Choroid plexus epithelial cell (primary cell): ENCODE measurements at regions not wholly inside any gene's neighbourhood (a gene's known extent, or its start where the extent isn't known, plus 50 kb on each side); places are given as distances from the start of the nearest gene placed in this dataset.

ENCODE experiments used
- DNase-seq: peaks from one replicate; pipeline ENCODE4 v3.0.0-alpha.2; 2010; ENCODE audit warnings: low read depth
- H3K4me3 ChIP-seq: 2 replicates; pipeline ENCODE4 v1.5.1; 2011; ENCODE audit warnings: low read depth, mild to moderate bottlenecking, control low read depth, low read length, moderate library complexity
- TF ChIP-seq, protein P1 (sequence below): conservative IDR thresholded peaks from 2 replicates; pipeline ENCODE4 v1.5.1; 2011; ENCODE audit warnings: low read depth, mild to moderate bottlenecking, control low read depth, inconsistent platforms, low read length, moderate library complexity

DNA sequence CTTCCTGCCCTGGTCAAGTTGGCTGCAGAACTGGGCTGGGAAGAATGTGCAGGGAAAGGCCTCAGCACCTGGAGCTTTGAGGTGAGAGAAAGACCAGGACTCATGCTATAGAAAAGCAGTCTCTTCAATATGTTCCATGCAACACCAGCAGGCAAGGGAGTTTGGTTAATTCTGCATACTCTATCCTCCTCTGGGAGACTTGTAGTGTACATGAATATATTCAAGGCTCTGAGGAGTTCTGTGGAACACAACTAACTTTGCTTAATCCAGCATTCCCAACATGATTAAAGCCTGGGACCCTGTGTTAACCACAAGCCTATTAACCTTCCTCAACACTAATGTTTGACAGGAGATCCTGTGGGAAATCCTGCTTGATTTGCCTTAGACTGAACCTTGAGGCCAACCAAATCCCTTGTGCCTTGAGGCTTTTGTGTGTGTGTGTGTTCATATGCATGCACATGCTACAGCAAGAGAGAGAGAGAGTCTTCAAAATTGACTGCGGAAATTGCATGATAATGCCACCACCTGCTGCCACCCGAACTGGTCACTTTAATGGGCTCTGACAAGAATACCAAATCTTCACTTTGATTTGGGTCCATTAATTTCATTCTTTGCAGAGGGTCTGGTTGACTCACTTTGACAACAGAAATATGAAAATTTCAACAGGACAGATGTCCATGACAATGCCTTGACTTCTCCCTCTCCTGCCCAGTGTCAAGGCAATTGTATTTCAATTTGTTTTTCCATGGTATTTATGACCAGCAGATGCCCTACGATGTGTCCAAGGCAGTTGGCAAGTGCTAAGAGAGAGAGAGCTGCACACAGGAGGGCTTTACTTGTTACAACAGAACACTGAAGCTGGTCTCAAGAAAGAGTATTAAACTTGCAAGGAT lies 238.2 kb upstream of the ZBED5 start:
- TF ChIP-seq, protein P1, sequence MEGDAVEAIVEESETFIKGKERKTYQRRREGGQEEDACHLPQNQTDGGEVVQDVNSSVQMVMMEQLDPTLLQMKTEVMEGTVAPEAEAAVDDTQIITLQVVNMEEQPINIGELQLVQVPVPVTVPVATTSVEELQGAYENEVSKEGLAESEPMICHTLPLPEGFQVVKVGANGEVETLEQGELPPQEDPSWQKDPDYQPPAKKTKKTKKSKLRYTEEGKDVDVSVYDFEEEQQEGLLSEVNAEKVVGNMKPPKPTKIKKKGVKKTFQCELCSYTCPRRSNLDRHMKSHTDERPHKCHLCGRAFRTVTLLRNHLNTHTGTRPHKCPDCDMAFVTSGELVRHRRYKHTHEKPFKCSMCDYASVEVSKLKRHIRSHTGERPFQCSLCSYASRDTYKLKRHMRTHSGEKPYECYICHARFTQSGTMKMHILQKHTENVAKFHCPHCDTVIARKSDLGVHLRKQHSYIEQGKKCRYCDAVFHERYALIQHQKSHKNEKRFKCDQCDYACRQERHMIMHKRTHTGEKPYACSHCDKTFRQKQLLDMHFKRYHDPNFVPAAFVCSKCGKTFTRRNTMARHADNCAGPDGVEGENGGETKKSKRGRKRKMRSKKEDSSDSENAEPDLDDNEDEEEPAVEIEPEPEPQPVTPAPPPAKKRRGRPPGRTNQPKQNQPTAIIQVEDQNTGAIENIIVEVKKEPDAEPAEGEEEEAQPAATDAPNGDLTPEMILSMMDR, result no peak

GRCh38 chr11:11090495-11090894 lies 232.6 kb upstream of the ZBED5 start:
- no peak overlapping the region for H3K4me3 ChIP-seq
- DNase-seq, result no peak
- TF ChIP-seq, protein P1, result no peak

More for the DNA sequence above, 238.2 kb upstream of the ZBED5 start:
- DNase-seq, result no peak
- H3K4me3 ChIP-seq, result no peak overlapping the region

- TF ChIP-seq, protein P1, result no peak
- no peak overlapping the region for H3K4me3 ChIP-seq
- no peak for DNase-seq
These were observed 232.0 kb upstream of the ZBED5 start for GRCh38 chr11:11089805-11090204.

GRCh38 chr11:11086979-11087378 lies 229.1 kb upstream of the ZBED5 start:
- no peak overlapping the region for H3K4me3 ChIP-seq
- no peak for DNase-seq
- TF ChIP-seq, protein P1, result no peak

DNA sequence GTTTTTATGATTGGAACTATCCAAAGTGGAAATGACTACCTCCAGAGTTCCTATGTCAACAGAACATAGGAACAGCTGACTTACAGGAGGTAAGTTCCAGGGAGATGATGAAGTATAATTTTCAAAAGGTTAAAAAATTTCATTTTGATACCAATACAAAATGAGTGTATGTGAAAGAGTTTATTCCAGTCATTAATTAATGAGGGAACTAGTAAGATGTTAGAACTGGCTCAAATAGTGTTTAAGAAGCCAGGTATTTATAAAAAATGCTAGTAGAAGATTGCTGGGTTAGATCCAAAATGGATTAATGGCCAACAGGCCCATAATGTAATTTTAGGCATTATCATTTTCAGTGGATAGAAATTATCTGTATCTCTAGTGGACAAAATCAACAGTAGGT lies 227.7 kb upstream of the ZBED5 start:
- DNase-seq, result no peak
- H3K4me3 ChIP-seq, result no peak overlapping the region
- TF ChIP-seq, protein P1, result no peak

DNA sequence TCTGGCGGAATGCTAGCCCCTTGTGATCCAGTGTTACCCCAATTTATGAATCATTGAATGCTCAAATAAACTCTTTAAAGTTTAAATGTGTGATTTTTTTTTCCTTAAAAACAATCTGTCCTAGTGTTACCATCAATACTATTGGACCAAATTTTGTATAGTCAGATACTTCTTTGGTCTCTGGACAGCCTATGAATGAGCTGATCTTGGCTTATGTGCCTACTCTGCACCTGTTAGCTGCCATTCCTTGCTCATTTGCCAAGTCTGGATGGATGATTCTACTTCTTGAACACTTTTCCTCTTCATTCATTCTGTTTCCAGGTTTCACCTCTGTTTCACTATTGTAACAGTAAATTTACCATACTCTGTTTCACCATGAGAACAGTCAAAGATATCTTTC lies 226.5 kb upstream of the ZBED5 start:
- TF ChIP-seq, protein P1, result no peak
- no peak for DNase-seq
- no peak overlapping the region for H3K4me3 ChIP-seq

- no peak overlapping the region for H3K4me3 ChIP-seq
- TF ChIP-seq, protein P1, result no peak
- no peak for DNase-seq
These were observed 225.6 kb upstream of the ZBED5 start for GRCh38 chr11:11083441-11083840.
